HCT116 (cell line): ENCODE measurements at regions not wholly inside any gene's neighbourhood (a gene's known extent, or its start where the extent isn't known, plus 50 kb on each side); places are given as distances from the start of the nearest gene placed in this dataset.
"Not testable (repeated sequence)": the region's sequence is repeated elsewhere in the genome, so short reads cannot be mapped to it uniquely, and the experiment has no call there.

Source experiments
- ATAC-seq: fragments of 200-7000 bp; cut with Tn5 transposase; 2 replicates; pipeline ENCODE4 v1.9.1; 2020; ENCODE audit warnings: mild to moderate bottlenecking, moderate library complexity
- BruUV-seq: library from RNA; stranded (reverse); fragments of 400-500 nt; replicated peaks from 2 replicates; lab custom pipeline; 2021; lab: Mats Ljungman, UMichigan
- CTCF ChIA-PET: fragments of 300-600 bp; sonication (Branson Sonifier 250); formaldehyde crosslinking; loops from one replicate; lab custom pipeline; 2021; ENCODE audit warnings: antibody characterized with exemption; lab: Charles Lee
- POLR2A ChIA-PET: fragments of 300-600, 350-600 bp; sonication (Branson Sonifier 250); formaldehyde crosslinking; loops from one replicate; lab custom pipeline; 2021; ENCODE audit warnings: antibody characterized with exemption; lab: Charles Lee
- RAD21 ChIA-PET, 2 experiments: fragments of 300-600 bp; sonication (Branson Sonifier 250); formaldehyde crosslinking; loops; one replicate each; lab custom pipeline; 2023; ENCODE audit warnings: low total read pairs in 2 of 2; ENCODE audit not compliant: uncharacterized antibody in 2 of 2, unreplicated experiment in 2 of 2, low non-redundant PET in 1 of 2; lab: Charles Lee
- DNase-seq: peaks from one replicate; pipeline ENCODE4 v3.0.0-alpha.2; 2010; ENCODE audit warnings: low read depth, low spot score
- H2AFZ ChIP-seq: fragments of 200-600 bp; shearing (Covaris generic), sonication (generic); 2 replicates; pipeline ENCODE4 v1.6.1; 2017; ENCODE audit warnings: low read depth, mixed run types, mixed read lengths, antibody characterized with exemption, low read length; ENCODE audit not compliant: poor library complexity, severe bottlenecking
- H3K27ac ChIP-seq: 2 replicates; pipeline ENCODE4 v1.5.1; 2012; ENCODE audit warnings: low read depth, low read length
- H3K27me3 ChIP-seq: fragments of 200-600 bp; sonication (generic); 2 replicates; pipeline ENCODE4 v1.6.1; 2016; ENCODE audit warnings: mixed run types, low read length, mixed read lengths; ENCODE audit not compliant: insufficient read depth
- H3K36me3 ChIP-seq, 2 experiments: fragments of 200-500 bp in 1 of 2; fragments of 200-600 bp in 1 of 2; sonication (Bioruptor generic) in 1 of 2; sonication (generic) in 1 of 2; 2 replicates each; pipeline versions ENCODE4 v1.5.1 to v1.6.1; 2014 to 2016; ENCODE audit warnings: low read length in 2 of 2, inconsistent platforms in 1 of 2, mixed read lengths in 1 of 2, mixed run types in 1 of 2; ENCODE audit not compliant: insufficient read depth in 2 of 2, control insufficient read depth in 1 of 2
- H3K4me1 ChIP-seq, 2 experiments: fragments of 200-600 bp in 1 of 2; sonication (generic) in 1 of 2; 2 replicates each; pipeline versions ENCODE4 v1.5.1 to v1.6.1; 2012 to 2017; ENCODE audit warnings: low read length in 2 of 2, inconsistent platforms in 1 of 2, mild to moderate bottlenecking in 1 of 2, mixed read lengths in 1 of 2, mixed run types in 1 of 2, moderate library complexity in 1 of 2; ENCODE audit not compliant: insufficient read depth in 2 of 2, control insufficient read depth in 1 of 2
- H3K4me2 ChIP-seq: fragments of 200-600 bp; sonication (generic); 2 replicates; pipeline ENCODE4 v1.6.1; 2017; ENCODE audit warnings: mixed run types, low read length, mixed read lengths
- H3K4me3 ChIP-seq, 2 experiments: fragments of 200-600 bp in 1 of 2; sonication (generic) in 1 of 2; replicated peaks in 1 of 2; 2 replicates each; pipeline ENCODE4 v1.5.1; 2011 to 2016; ENCODE audit warnings: low read length in 2 of 2, control low read depth in 1 of 2, low read depth in 1 of 2, mild to moderate bottlenecking in 1 of 2, mixed read lengths in 1 of 2, mixed run types in 1 of 2
- H3K79me2 ChIP-seq: fragments of 200-600 bp; sonication (generic); 2 replicates; pipeline ENCODE4 v1.6.1; 2017; ENCODE audit warnings: mild to moderate bottlenecking, mixed run types, low read length, moderate library complexity, mixed read lengths; ENCODE audit not compliant: insufficient read depth
- H3K9ac ChIP-seq: fragments of 200-600 bp; sonication (generic); 2 replicates; pipeline ENCODE4 v1.6.1; 2016; ENCODE audit warnings: low read length, mixed read lengths
- H3K9me2 ChIP-seq: fragments of 200-600 bp; sonication (generic), shearing (Covaris generic); 2 replicates; pipeline ENCODE4 v1.6.1; 2017; ENCODE audit warnings: mixed run types, mild to moderate bottlenecking, moderate library complexity; ENCODE audit not compliant: insufficient read depth
- H3K9me3 ChIP-seq, 2 experiments: fragments of 200-500 bp in 1 of 2; fragments of 200-600 bp in 1 of 2; sonication (Bioruptor generic) in 1 of 2; sonication (generic) in 1 of 2; 2 replicates each; pipeline ENCODE4 v1.6.1; 2014 to 2017; ENCODE audit warnings: low read length in 2 of 2, mixed read lengths in 2 of 2, inconsistent platforms in 1 of 2, low read depth in 1 of 2, mild to moderate bottlenecking in 1 of 2, mixed run types in 1 of 2, moderate library complexity in 1 of 2; ENCODE audit not compliant: control insufficient read depth in 1 of 2, insufficient read depth in 1 of 2
- H4K20me1 ChIP-seq: fragments of 200-600 bp; sonication (generic), shearing (Covaris generic); 2 replicates; pipeline ENCODE4 v1.6.1; 2017; ENCODE audit warnings: mixed run types, mild to moderate bottlenecking, moderate library complexity; ENCODE audit not compliant: insufficient read depth
- intact Hi-C: fragments of 100-400 bp; cut with micrococcal nuclease; formaldehyde crosslinking; loops from 2 replicates; pipeline ENCODE4 v1.10.0; 2022

GRCh38 chr4:3627456-3627855 lies 95.2 kb upstream of the LRPAP1 start:
- DNase-seq, RAD21 ChIA-PET, H3K9me2 ChIP-seq, H3K9me3 ChIP-seq, H3K4me3 ChIP-seq, POLR2A ChIA-PET, BruUV-seq, H3K79me2 ChIP-seq, ATAC-seq, H3K27me3 ChIP-seq, H3K4me2 ChIP-seq, H3K4me1 ChIP-seq, H3K9ac ChIP-seq, H3K27ac ChIP-seq, intact Hi-C loops, H2AFZ ChIP-seq, CTCF ChIA-PET, H4K20me1 ChIP-seq, H3K36me3 ChIP-seq: not testable (repeated sequence)

DNA sequence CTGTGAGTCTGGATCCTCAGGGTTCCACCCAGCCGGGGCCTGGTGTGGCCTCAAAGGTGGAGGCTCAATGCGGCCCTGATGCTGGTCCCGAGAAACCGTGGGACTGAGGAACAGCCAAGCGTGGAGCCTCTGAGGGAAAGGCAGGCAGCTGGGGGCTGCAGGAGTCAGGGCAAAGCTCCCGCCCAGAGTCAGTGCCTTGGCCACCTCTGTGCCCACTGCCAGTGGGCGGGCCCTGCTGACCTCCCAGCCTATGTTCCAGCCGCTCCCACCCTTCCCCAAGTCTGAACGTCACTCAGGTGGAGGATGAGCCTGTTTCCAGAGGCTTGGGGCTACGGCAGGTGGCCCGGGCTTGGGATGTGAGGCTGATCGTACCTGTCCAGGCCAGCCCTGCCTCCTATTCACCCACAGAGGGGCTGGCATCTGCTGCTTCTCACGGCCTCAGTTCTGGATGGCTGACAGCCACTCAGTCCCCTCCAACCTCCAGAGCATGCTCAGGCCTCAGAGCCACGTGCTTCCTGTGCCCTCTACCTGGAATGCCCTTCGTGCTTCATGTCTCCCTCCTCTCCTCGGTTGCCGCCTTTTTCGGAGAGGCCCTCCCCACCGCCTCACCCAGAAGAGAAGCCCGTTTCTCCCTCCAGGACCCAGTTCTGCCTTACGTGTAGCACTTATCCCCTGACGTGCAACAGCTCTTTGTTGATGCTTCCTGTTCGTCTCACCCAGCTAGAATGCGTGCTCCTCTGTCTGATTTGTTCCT lies 94.1 kb upstream of the LRPAP1 start:
- H2AFZ ChIP-seq, H3K36me3 ChIP-seq, BruUV-seq, H3K9me2 ChIP-seq, H4K20me1 ChIP-seq, H3K9me3 ChIP-seq, POLR2A ChIA-PET, ATAC-seq, CTCF ChIA-PET, H3K79me2 ChIP-seq, H3K4me1 ChIP-seq, intact Hi-C loops, H3K4me3 ChIP-seq, RAD21 ChIA-PET, DNase-seq, H3K9ac ChIP-seq, H3K27ac ChIP-seq, H3K27me3 ChIP-seq, H3K4me2 ChIP-seq: not testable (repeated sequence)

- H3K4me2 ChIP-seq, POLR2A ChIA-PET, DNase-seq, H2AFZ ChIP-seq, H3K36me3 ChIP-seq, H3K9me2 ChIP-seq, H3K9me3 ChIP-seq, H3K27me3 ChIP-seq, RAD21 ChIA-PET, intact Hi-C loops, H3K4me3 ChIP-seq, CTCF ChIA-PET, H3K4me1 ChIP-seq, H3K27ac ChIP-seq, H3K79me2 ChIP-seq, ATAC-seq, BruUV-seq, H4K20me1 ChIP-seq, H3K9ac ChIP-seq: not testable (repeated sequence)
Observed at GRCh38 chr4:3625286-3625875, 93.2 kb upstream of the LRPAP1 start.
